Breast epithelium (tissue), 4 donors: ENCODE measurements at regions not wholly inside any gene's neighbourhood (a gene's known extent, or its start where the extent isn't known, plus 50 kb on each side); places are given as distances from the start of the nearest gene placed in this dataset.
A peak's percentile ranks its signal among the peaks of the same experiment; 100 is the strongest.

Experiments used
- DNase-seq, 2 donors: peaks; one replicate each; pipeline ENCODE4 v3.0.0-alpha.2; 2019; ENCODE audit warnings: low spot score in 2 of 2
- H3K27ac ChIP-seq, 2 donors: fragments of 200-600 bp; sonication (generic) in 1 of 2; one replicate each; pipeline ENCODE4 v1.5.1; 2016 to 2019; ENCODE audit warnings: mild to moderate bottlenecking in 1 of 2
- H3K27me3 ChIP-seq, 2 donors: fragments of 200-600 bp; sonication (generic) in 1 of 2; one replicate each; pipeline versions ENCODE4 v1.5.1 to v1.6.0; 2017 to 2019; ENCODE audit warnings: control low read depth in 1 of 2, mild to moderate bottlenecking in 1 of 2
- H3K36me3 ChIP-seq: fragments of 200-600 bp; one replicate; pipeline ENCODE4 v1.5.1; 2019
- H3K4me1 ChIP-seq, 2 donors: fragments of 200-600 bp; sonication (generic); one replicate each; pipeline ENCODE4 v1.5.1; 2016 to 2019; ENCODE audit warnings: control low read depth in 1 of 2
- H3K4me3 ChIP-seq, 3 donors: fragments of 200-600 bp; sonication (generic); 1 replicate in 2 of 3; 2 replicates in 1 of 3; pipeline ENCODE4 v1.5.1; 2016 to 2019; ENCODE audit warnings: mild to moderate bottlenecking in 3 of 3, moderate library complexity in 2 of 3
- H3K9me3 ChIP-seq, 2 donors: fragments of 200-600 bp; sonication (generic) in 1 of 2; one replicate each; pipeline ENCODE4 v1.5.1; 2016 to 2019; ENCODE audit warnings: control low read depth in 1 of 2
- POLR2A ChIP-seq: fragments of 450-650 bp; IDR thresholded peaks from one replicate; pipeline ENCODE4 v1.6.1; 2016; ENCODE audit warnings: antibody characterized with exemption, mild to moderate bottlenecking, moderate library complexity
- POLR2AphosphoS5 ChIP-seq, 3 donors: sonication (generic); formaldehyde crosslinking; IDR thresholded peaks; one replicate each; pipeline ENCODE4 v1.6.1; 2017; ENCODE audit warnings: antibody characterized with exemption in 3 of 3
- intact Hi-C: fragments of 100-400 bp; cut with DNase I; formaldehyde crosslinking; loops from one replicate; pipeline ENCODE4 v1.15.1; 2023; ENCODE audit warnings: low total_unique reads
- TF ChIP-seq, protein P1 (sequence below), 3 donors: fragments of 450-650 bp; IDR thresholded peaks; one replicate each; pipeline ENCODE4 v1.5.1; 2016 to 2017; ENCODE audit warnings: antibody characterized with exemption in 3 of 3, mild to moderate bottlenecking in 3 of 3, moderate library complexity in 3 of 3

DNA sequence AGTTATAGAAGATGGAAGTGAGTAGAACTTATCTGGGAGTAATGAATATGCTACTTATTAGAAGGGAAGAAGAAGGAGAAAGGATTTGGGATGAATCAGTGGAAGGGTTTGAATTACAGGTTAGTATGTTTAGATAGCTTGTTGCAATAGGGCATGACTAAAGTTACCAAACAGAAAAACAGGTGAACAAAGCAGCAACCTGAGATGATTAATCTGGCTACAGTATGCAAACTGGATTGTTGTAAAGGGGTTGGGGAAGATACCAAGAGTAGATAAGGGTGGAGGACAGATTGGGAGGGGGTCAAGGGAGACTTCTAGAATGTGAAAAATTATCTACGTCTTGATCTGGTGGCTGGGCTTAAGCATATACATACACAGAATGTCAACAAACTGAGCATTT, 73.4 kb upstream of the CLEC14A start:
- Histone ChIP-seq H3K4me3 (no peak overlapping the region), H3K27me3 (no peaks in the 10 kb centered on the region), H3K9me3 (no peaks in the 10 kb centered on the region), H3K27ac (no peak overlapping the region), H3K36me3 (no peaks in the 10 kb centered on the region), H3K4me1 (no peaks in the 10 kb centered on the region)
- no peak for DNase-seq
- intact Hi-C loops = no loop called here
- TF ChIP-seq POLR2A (no peak), POLR2AphosphoS5 (IDR thresholded peaks at IDR 0.05) (no peak)
- TF ChIP-seq, protein P1, sequence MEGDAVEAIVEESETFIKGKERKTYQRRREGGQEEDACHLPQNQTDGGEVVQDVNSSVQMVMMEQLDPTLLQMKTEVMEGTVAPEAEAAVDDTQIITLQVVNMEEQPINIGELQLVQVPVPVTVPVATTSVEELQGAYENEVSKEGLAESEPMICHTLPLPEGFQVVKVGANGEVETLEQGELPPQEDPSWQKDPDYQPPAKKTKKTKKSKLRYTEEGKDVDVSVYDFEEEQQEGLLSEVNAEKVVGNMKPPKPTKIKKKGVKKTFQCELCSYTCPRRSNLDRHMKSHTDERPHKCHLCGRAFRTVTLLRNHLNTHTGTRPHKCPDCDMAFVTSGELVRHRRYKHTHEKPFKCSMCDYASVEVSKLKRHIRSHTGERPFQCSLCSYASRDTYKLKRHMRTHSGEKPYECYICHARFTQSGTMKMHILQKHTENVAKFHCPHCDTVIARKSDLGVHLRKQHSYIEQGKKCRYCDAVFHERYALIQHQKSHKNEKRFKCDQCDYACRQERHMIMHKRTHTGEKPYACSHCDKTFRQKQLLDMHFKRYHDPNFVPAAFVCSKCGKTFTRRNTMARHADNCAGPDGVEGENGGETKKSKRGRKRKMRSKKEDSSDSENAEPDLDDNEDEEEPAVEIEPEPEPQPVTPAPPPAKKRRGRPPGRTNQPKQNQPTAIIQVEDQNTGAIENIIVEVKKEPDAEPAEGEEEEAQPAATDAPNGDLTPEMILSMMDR (IDR thresholded peaks at IDR 0.05) = no peak

DNA sequence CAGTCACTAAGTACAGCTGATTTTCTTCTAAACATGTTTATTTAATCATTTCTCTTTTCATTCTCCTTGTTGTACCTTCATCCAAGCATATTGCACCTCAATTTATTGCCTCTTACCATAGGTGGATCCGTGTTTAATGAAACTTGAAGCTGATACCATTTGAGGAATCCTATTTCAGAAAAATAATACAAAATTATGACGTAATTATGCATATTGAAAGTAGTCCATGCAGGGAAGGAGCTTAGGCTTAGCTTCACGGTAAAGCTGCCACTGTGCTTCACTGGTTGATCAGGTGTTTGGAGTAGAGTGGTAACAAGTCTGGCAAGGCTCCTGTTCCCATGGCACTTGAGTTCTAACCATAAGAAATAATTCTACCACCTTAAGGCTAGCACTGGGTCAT, 61.0 kb upstream of the CLEC14A start:
- Histone ChIP-seq H3K27me3 (no peaks in the 10 kb centered on the region), H3K4me1 (no peaks in the 10 kb centered on the region), H3K27ac (no peak overlapping the region), H3K36me3 (no peaks in the 10 kb centered on the region), H3K4me3 (no peak overlapping the region), H3K9me3 (no peaks in the 10 kb centered on the region)
- TF ChIP-seq POLR2AphosphoS5 (IDR thresholded peaks at IDR 0.05) = no peak
- TF ChIP-seq, protein P1 (IDR thresholded peaks at IDR 0.05) = no peak
- TF ChIP-seq POLR2A = no peak
- DNase-seq = no peak
- intact Hi-C loops = no loop called here

DNA sequence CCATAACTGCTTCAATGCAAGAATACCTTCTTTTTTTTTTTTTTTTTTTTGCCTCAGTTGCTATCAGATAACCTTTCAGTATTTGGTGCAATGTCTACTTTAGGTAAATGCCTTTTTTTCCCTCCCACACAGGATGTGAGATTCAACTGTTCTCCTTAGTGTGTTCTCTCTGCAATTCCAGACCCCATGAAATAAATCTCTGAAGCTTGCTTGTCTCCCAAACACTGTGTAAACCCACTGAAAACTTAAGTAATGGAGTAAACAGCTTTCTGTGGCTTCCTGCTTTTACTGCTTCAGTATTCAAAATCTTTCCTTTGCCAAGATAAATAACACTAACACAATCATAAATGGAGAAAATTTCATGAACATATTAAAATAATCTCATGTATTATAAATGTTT, 55.8 kb upstream of the CLEC14A start:
- H3K9me3 ChIP-seq = no peaks in the 10 kb centered on the region
- H3K4me1 ChIP-seq = no peaks in the 10 kb centered on the region
- intact Hi-C loops = no loop called here
- no peak for TF ChIP-seq POLR2A
- TF ChIP-seq, protein P1 (IDR thresholded peaks at IDR 0.05) = no peak
- TF ChIP-seq POLR2AphosphoS5 (IDR thresholded peaks at IDR 0.05) = no peak
- no peak overlapping the region for H3K4me3 ChIP-seq
- no peak overlapping the region for H3K27ac ChIP-seq
- no peak for DNase-seq
- no peaks in the 10 kb centered on the region for H3K36me3 ChIP-seq
- no peaks in the 10 kb centered on the region for H3K27me3 ChIP-seq

DNA sequence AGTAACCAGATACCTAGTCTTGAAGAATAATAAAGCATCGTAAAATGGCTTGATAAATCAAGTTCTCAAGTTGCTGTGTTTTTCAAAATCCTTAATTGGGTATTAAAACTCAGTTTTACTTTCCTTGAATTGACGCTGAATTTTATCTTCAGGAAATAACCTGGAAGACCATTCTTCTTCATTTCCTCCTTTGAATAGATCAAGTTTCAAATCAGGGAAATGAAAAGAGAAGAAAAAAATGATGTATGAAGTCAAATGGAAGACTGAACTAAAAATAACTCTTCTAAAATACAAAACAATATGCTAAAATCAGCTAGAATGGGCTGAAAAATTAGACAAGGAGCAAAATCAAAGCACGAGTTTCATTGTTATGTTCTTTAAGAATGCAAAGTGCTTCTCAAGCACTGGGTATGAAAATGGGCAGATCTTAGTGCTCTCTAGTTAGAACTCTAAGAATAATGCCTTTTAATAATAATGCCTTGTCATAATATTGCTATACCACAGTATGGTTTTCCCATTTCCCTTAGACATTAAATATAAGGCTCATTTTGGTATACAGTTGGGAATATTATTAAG, 54.6 kb upstream of the CLEC14A start:
- Histone ChIP-seq H3K4me3 (no peak overlapping the region), H3K36me3 (no peaks in the 10 kb centered on the region), H3K27me3 (no peaks in the 10 kb centered on the region), H3K4me1 (no peaks in the 10 kb centered on the region), H3K9me3 (peaks cover 0 to 5% of the 10 kb centered on the region in 2 donors), H3K27ac (no peak overlapping the region)
- intact Hi-C loops = no loop called here
- TF ChIP-seq POLR2A (no peak), POLR2AphosphoS5 (IDR thresholded peaks at IDR 0.05) (no peak)
- TF ChIP-seq, protein P1 (IDR thresholded peaks at IDR 0.05) = no peak
- no peak for DNase-seq

DNA sequence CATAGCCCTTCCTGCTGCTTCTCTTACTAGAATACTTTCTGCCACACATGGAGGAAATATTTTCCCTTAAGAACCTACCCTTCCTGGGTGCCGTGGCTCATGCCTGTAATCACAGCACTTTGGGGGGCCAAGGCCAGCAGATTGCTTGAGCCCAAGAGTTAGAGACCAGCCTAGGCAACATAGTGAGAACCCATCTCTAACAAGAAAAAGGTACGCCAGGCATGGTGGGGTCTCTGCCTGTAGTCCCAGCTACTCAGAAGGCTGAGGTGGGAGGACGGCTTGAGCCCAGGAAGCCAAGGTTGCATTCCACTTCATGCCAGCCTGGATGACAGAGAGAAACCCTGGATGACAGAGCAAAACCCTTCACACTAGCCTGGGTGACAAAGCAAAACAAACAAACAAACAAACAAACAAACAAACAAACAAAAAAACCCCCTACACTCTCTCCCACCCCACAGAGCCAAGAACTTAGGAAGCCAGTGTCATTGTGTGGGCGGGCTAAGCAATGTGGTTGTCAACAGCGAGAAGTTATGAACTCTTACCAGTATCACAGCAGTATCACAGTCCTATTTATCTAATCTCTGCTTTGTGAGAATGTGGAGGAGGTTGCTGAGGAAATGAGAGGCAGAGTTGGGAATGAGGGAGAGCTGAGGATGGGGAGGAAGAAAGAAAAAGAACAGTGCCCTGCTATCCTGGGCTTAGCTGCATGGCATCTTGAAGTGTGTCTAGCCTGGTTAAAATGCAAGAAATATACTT, 53.8 kb upstream of the CLEC14A start:
- Histone ChIP-seq H3K36me3 (no peaks in the 10 kb centered on the region), H3K4me3 (no peak overlapping the region), H3K9me3 (peaks cover 0 to 6% of the 10 kb centered on the region in 2 donors), H3K4me1 (no peaks in the 10 kb centered on the region), H3K27ac (peak overlapping the region in 1 of 2 donors; percentile 19), H3K27me3 (no peaks in the 10 kb centered on the region)
- no peak for DNase-seq
- TF ChIP-seq POLR2AphosphoS5 (IDR thresholded peaks at IDR 0.05) (no peak), POLR2A (no peak)
- TF ChIP-seq, protein P1 (IDR thresholded peaks at IDR 0.05) = no peak
- intact Hi-C loops = no loop called here
